ENCODE measurements at regions not wholly inside any gene's neighbourhood (a gene's known extent, or its start where the extent isn't known, plus 50 kb on each side); places are given as distances from the start of the nearest gene placed in this dataset.
"Not testable (repeated sequence)": the region's sequence is repeated elsewhere in the genome, so short reads cannot be mapped to it uniquely, and the experiment has no call there.

DNA sequence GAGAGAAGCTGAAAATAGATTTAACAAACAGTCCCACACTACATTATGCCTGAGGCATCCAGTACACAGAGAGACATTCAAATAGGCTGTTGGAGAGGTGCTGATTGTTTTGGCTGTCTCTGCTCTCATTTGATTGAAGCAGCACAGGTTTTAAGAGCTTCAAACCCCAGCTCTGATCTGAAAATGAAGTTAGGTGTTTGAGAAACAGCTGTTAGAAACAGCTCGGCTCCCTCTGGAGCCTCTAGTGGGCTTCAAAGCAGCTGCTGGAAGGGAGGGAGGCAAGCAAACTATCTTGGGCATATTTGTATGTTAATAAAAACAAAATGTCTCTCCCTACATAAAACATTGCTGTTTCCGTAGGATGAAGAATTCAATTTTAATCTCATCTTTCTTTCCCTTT, 607.3 kb upstream of the GOT2 start:
- CTCF ChIA-PET: interaction anchor here (0.7 kb wide), 1 partner anchor 165 kb away, joined by 5 read pairs; no protein-coding TSS in a partner anchor
- POLR2A ChIA-PET: no interaction called here

DNA sequence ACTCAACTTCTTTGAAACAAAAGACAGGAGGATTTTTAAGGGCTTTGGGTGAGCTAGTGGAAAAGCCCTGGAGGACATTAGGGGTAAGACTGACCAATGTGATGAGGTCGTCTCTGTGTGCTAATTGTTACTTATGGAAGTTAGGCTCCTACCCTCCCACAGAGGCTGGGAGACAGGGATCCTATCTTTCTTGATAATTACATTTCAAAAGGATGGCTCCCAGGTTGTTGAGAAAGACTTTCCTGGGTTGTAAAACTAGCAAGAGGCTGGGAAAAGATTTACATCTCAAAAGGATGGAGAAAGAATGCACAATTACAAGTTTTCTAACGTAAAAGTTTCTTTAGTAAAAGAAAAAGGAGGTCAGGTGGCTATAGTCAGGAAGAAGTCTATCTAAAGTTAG, 605.8 kb upstream of the GOT2 start:
- POLR2A ChIA-PET: no interaction called here

DNA sequence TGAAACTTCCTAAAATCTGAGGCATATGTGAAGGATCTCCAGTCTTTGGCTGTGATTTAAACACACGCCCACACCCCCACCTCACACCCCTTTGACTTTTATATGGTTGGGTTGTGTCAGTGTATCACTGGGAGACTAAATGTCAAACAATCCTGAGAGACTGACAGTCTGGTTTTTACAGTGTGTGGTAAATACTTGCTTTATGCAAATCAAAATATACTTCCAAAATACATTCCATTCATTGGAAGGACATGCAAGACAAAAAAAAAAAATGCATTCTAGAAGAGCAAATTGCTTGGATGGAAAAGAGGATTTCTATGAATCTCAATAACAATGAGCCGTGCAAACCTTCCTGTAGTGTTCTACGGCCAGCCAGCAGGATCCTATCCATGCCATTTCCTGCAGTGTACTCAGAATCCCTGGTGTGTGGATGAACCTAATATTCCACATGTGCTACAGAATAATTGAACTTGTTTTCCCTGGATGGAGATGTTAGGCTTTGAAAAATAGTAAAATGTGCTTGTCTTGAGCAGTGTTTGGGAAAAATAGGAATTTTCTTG, 602.1 kb upstream of the GOT2 start:
- ChIA-PET CTCF (no interaction called here), POLR2A (no interaction called here)

More for the DNA sequence above, 605.8 kb upstream of the GOT2 start:
- CTCF ChIA-PET: no interaction called here

DNA sequence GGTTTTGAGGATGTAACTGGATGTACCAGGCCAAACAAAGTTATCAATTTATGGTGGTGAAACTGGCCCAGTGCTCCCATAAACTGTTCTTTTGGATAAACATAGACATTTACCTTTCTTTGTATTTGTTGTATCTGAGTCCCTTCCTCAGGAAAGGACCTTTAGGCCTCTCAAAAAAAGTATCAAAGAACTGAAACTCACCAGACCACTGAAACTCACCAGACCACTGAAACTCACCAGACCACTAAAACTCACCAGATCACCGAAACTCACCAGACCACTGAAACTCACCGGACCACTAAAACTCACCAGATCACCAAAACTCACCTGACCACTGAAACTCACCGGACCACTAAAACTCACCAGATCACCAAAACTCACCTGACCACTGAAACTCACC, 597.6 kb upstream of the GOT2 start:
- CTCF ChIA-PET, POLR2A ChIA-PET: not testable (repeated sequence)

DNA sequence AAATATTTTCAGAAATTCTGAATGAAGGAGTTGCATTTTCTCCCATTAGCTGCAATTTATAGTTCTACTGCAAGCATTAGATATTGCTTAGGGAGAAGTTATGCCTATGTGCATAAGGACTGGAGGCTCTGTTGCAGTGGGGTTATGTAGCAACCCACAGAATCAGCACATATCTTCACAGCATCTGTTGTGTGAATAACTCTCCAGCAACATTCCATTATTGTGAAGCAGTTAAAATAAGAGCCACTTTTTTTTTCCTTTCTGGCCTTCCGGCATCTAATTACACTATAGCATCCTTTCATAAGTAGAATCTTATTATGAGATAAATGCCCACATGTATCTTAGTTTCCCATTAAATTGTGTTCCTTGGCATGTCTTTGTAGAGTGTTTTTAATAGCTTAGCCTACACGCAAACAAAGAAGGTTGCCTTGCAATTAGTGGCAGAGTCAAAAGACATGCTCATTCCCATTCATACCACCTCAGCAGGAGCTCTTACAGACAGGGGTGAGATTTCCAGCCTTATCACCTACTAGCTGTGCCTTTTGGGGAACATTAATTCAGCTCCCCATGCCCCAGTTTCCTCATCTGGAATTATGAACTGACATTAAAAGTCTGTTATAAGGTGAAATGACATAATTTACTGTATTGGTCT, 596.0 kb upstream of the GOT2 start:
- ChIA-PET CTCF (no interaction called here), POLR2A (no interaction called here)

DNA sequence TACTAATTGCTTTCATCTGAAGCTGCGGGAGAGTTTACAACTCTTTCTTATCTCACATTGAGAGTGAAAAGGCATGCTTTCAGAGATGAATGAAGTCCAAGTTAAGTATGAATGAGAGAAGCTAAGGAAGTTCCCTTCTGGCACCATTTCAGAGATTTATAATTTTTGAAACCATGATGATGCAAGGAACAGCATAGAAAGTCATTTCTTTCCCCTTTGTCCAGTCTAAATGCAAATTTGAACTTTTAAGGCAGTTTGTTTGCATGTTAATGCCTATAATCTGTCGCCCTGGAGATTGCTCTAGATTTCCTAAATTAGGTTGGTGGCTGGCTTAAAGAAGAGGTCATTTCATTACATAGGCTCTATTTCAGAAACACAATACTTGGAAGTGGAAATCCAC, 594.8 kb upstream of the GOT2 start:
- POLR2A ChIA-PET: no interaction called here
- CTCF ChIA-PET: no interaction called here

DNA sequence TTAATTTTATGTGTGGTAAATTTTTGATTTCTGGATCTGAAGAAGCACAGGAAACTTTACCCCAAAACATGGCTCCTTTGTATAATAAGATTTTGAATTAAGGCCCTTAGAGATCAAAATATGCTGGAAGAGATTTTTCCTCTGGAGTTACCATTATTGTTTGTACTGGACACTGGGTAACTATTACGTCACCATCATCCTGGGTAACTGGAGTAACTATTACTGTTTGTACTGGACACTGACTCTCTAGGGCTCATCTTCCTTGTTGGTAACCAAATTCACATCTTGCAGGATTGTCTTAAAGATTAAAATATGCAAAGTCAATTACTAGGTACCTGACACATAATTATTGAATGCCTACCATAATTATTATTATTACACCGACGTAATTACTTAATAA, 593.8 kb upstream of the GOT2 start:
- CTCF ChIA-PET: no interaction called here

DNA sequence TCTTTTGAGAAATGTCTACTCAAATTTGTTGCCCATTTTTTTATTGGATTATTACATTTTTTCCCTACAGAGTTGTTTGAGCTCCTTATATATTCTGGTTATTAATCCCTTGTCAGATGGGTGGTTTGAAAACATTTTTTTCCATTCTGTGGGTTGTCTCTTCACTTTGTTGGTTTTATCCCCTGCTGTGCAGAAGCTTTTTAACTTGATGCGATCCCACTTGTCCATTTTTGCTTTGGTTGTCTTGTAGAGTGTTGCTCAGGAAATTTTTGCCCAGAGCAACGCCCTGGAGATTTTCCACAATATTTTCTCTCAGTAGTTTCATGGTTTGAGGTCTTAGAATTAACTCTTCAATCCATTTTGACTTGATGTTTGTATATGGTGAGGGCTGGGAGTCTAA, 592.8 kb upstream of the GOT2 start:
- CTCF ChIA-PET: no interaction called here
- POLR2A ChIA-PET: no interaction called here

More for the DNA sequence above, 593.8 kb upstream of the GOT2 start:
- POLR2A ChIA-PET: no interaction called here

DNA sequence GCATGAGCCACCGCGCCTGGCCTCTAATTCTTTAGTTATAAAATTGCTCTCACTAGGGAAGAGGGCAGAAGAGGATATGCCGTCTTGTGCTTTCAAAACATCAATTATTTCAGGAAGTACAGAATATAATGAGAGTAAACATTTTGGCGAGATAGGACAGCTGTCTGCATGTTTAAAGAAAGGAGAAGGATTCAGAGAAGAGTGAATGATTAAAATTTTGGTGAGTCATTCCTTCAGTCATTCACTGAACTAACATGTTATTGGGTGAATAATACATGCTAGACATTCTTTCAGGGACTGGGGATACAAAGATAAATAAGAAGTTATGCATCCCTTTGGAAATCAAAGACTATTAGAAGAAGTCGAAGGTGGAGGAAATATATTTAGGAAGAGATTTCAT, 590.3 kb upstream of the GOT2 start:
- POLR2A ChIA-PET: no interaction called here
- CTCF ChIA-PET: no interaction called here

DNA sequence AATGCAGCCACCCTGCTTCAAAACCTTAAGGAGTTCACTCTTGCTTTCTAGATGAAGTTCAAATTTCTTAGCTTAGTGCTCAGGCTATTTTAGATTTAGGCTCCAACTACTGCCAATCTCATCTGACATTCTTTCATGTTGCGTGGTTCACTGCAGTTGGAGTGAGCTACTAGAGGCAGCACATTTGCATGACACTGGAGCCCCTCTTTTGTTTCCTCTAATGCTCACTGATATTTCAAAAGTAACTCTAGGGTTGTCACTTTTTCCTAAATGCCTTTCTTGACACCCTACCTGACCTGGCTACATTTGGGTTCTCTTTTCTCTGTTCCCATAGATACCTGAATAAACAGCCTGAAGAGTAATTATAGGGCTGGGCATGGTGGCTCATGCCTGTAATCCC, 586.5 kb upstream of the GOT2 start:
- CTCF ChIA-PET: no interaction called here
- POLR2A ChIA-PET: no interaction called here

DNA sequence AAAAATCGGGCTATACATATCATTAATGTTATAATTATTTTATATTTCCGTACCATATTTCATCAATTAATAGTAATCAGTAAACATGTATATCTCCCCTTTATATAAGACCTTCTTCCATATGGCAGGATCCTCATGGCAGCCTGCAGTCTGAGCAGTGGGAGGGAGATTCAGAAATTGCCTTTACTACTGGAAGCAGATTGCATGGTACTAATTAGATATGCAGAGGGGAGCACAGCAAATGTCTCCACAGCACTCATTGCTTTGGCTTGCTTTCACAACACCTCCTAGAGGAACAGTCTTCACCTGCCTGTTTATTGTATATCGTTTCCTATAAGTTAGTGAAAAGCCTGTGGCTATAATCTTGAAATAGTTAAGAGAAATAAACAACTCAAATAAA, 585.8 kb upstream of the GOT2 start:
- ChIA-PET POLR2A (no interaction called here), CTCF (no interaction called here)

DNA sequence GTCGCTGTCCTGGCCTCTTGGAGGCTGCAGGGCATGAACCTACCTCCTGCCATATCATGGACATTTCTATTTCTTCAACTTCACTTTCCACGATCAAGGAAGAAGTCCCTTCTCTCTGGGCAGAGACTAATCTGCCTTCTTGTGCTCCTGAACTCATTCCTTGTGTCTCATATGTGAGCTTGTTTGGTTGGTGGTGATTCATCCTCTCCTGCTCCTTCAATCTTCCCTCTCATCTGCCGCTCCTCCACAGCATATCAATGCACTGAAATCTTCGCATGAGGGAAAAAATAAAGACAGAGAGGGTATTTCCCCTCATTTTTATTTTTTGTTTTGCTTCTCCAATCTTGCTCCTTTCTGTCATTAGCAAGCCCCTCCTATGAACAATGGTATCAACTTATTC, 571.7 kb upstream of the GOT2 start:
- CTCF ChIA-PET: no interaction called here
- POLR2A ChIA-PET: no interaction called here

DNA sequence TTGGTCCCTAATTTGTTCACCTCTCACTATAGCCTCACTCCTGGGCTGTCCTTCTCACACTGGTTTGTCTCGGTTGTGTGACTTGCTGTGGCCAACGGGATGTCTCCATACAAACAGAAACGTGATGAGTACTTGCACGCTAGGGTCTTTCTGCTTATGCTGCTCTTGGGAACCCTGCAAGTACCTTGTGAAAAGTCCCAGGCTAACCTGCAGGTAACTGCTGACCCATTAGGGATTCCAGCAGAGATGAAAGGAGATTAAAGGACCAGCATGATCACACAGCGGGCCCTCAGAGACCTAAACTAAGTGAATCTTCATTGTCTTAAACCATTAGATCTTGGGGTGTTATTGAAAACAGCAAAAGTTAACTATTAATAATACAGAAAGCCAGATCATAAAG, 562.8 kb upstream of the GOT2 start:
- POLR2A ChIA-PET: no interaction called here
- CTCF ChIA-PET: no interaction called here

DNA sequence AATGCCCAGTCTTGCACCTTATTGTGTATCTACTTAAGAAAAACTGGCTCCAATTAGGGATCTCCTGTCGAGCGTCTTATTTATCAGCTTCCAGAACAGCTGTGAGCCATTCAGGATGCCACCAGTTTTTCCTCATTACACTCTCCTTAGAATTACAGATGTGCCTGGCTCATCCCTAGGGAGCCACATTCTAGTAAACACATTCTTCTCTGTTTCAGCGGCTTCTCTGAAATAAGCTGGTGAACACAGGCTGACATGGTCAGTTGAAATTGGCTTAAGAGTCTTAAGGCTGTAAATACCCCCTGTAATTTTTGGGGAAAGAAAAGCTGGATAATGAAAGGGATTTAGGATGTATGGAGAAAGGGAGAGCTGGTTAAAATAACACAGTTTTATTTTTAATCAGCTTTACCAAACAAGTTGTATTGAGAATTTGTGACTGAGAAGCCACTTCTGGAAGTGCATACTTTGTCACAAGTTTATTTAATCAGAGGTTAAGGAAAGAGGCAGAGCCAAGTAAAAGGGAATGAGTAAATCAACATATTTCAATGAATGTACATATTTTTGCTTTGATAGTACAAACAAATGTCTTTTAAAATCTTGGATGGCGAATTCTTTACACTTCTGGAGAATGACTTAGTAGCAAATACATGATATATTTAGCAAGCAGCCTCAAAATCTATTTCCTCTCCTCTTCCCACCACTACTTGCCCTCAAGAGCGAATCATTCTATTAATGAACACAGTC, 562.0 kb upstream of the GOT2 start:
- CTCF ChIA-PET: no interaction called here
- POLR2A ChIA-PET: no interaction called here

DNA sequence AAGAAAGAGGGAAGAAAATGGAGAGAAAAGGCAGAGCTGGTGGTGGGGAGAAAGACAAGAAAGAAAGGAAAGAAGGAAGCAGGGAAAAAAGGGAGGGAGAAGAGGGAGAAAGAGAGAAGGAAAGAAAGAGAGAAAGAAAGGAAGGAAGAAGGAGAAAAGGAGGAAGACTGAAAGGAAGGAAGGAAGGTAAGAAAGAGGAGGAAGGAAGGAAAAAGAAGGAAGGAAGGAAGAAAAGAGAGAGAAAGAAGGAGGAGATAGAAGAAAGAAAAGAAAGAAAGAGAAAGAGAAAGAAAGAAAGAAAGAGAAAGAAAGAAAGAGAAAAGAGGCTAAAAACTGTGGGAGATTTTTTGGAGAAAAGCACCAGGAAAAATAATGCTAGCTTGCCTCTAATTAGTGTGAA, 561.4 kb upstream of the GOT2 start:
- ChIA-PET POLR2A (no interaction called here), CTCF (no interaction called here)

DNA sequence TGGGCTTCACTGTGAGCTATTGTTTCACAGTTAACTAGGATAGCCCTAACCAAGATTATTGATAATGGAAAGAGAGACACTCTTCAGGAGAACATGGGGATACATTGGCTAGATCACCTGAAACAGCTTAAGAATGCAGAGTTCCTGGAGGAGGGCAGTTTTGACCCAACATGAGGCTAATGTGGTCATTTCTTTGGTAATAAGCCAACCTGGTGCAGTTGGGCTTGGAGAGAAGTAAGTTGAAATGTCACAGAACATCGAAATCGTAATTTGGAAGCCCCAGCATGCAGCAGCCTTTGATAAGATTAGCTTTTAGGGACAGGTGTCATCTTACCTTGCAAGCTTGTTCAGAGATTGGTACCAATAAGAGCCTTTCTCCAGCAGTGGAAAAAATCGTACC, 556.6 kb upstream of the GOT2 start:
- ChIA-PET POLR2A (no interaction called here), CTCF (no interaction called here)

DNA sequence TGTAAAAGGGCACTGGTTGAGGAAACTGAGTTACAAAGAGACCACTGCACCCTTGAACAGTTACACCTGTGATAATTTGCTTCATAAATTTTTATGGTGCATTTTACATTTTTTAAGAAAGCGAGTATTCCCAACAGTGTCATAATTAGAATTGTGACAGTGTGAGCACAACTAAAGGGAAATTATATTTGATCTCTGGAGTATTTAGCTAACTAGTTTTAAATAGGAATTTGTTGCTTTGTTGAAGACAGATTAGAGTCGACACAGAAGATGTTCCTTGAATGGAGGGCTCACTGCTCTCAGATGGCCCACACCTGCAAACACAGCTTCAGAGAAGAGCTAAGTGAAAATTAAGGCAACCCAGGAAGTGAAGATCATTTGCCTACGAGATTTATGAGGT, 555.0 kb upstream of the GOT2 start:
- POLR2A ChIA-PET: no interaction called here

DNA sequence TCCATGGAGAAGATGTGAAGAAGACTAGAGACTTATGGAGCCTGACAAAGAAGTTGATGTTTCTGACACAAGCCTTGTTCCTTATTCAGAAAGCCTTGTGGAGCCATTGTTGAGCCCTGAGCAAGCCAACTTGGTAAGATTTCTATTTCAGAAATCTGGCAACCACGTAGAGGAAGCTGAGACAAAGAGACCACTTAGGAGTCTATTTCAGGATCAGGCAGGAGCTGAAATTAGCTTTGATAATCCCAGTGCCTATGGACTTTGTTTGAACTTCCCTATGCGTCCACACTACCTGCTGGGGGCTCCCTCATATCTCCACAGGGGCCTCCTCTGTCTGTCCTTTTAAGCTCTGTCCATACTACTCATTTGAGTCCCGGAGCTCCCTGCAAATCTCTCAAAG, 540.0 kb upstream of the GOT2 start:
- CTCF ChIA-PET: no interaction called here
- POLR2A ChIA-PET: no interaction called here

More for the DNA sequence above, 555.0 kb upstream of the GOT2 start:
- CTCF ChIA-PET: no interaction called here

DNA sequence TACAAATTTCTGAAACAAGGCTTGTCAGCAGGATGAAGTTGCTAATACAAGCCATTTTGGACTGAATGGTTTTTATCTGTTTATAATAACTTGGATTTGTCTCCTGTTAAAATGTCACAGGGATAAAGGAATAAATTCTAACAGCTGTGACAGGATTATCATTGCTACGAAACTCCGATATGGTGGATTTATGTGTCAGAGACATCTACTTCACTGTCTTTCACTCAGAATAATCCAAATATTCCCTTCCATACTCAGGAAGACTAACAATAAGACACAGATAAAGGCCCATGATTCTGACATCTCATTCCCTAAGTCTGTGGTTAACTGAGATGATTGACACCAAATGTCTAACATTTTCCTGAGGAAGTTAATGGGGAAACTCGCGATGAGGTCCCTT, 529.8 kb upstream of the GOT2 start:
- POLR2A ChIA-PET: no interaction called here

DNA sequence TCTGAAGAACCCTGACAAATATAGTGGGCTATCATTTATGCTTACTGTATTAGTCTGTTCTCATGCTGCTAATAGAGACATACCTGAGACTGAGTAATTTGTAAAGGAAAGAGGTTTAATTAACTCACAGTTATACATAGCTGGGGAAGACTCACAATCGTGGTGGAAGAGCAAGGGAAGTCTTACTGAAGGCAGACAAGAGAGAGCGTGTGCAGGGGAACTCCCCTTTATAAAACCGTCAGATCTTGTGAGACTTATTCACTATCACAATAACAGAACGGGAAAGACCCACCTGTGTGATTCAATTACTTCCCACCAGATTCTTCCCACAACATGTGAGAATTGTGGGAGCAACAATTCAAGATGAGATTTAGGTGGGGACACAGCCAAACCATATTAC, 526.8 kb upstream of the GOT2 start:
- CTCF ChIA-PET: no interaction called here

More for the DNA sequence above, 529.8 kb upstream of the GOT2 start:
- CTCF ChIA-PET: no interaction called here

DNA sequence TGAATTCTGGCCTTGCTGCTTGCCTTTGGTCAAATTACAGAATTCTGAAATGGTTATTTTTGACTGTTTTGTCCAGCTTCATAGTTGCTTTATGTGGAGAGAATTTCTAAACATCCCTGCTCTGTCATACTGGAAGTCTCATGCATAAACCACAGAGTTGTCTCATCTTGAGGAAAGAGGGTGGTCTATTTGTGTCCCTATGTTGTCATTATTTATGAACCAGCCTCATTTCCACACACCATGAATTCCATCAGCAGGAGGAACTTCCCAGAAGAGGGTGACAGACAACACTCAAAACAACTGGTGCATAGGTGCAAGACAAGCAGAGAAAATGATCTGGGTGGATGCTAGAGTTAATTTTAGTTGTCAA, 525.8 kb upstream of the GOT2 start:
- CTCF ChIA-PET: no interaction called here
- POLR2A ChIA-PET: no interaction called here

More for the DNA sequence above, 526.8 kb upstream of the GOT2 start:
- POLR2A ChIA-PET: no interaction called here

Measured in activated CD8-positive, alpha-beta memory T cell treated with anti-CD3 and anti-CD28 coated beads for 36 hours (primary cell).